ENCODE measurements at regions not wholly inside any gene's neighbourhood (a gene's known extent, or its start where the extent isn't known, plus 50 kb on each side); places are given as distances from the start of the nearest gene placed in this dataset.

DNA sequence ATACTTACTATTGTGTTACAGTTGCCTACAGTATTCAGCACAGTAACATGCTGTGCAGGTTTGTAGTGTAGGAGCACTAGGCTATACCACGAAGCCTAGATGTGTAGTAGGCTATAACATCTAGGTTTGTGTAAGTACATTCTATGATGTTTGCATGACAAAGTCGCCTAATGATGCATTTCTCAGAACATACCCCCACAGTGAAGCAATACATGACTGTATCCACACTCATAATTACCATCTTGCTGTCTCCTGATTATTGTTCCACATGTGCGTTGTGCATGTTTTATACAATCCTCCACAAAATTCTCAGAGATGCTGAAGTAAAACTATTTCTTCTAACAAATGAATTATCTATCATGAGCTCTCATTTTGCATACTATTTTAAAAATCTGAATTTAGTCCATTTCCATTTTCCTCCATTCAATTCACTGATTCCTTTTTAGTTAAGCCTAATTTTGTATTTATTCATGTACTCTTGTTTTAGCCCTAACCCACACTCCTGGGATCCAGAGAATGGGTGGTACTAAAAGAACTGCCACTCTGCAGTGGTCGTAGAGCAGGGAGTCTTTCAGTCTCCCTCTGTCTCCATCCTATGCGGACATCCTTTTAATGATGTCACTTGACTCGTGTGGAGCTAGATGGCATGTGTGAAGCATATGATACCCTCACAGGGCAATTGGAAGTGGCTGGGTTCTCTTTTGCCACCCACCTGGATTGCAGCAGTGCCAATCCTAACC lies 67.6 kb upstream of the CAV2 start:
- no peaks in the 10 kb centered on the region for H3K79me2 ChIP-seq (replicated peaks; ENCODE audit: insufficient read depth)
- H3K36me3 ChIP-seq (ENCODE audit: insufficient read depth) = no peaks in the 10 kb centered on the region
- H3K27me3 Mint-ChIP-seq (ENCODE audit: insufficient read depth, low read depth, poor library complexity) = peaks cover 2% of the 10 kb centered on the region
- H3K27ac ChIP-seq (ENCODE audit: low read depth) = no peak overlapping the region
- H3K27ac Mint-ChIP-seq = no peak overlapping the region
- DNase-seq (ENCODE audit: low spot score) (no peak), ATAC-seq (no peak)
- H3F3A ChIP-seq (replicated peaks; ENCODE audit: low read depth) = no peaks in the 10 kb centered on the region
- H3K4me2 ChIP-seq = no peak overlapping the region
- no peaks in the 10 kb centered on the region for H3K4me1 Mint-ChIP-seq
- TF ChIP-seq ZNF331 (CRISPR knock-in tag; IDR thresholded peaks at IDR 0.05; ENCODE audit: low read depth) = no peak
- no peak for TF ChIP-seq NANOG (IDR thresholded peaks at IDR 0.05; ENCODE audit: borderline replicate concordance)
- TF ChIP-seq, protein P1, sequence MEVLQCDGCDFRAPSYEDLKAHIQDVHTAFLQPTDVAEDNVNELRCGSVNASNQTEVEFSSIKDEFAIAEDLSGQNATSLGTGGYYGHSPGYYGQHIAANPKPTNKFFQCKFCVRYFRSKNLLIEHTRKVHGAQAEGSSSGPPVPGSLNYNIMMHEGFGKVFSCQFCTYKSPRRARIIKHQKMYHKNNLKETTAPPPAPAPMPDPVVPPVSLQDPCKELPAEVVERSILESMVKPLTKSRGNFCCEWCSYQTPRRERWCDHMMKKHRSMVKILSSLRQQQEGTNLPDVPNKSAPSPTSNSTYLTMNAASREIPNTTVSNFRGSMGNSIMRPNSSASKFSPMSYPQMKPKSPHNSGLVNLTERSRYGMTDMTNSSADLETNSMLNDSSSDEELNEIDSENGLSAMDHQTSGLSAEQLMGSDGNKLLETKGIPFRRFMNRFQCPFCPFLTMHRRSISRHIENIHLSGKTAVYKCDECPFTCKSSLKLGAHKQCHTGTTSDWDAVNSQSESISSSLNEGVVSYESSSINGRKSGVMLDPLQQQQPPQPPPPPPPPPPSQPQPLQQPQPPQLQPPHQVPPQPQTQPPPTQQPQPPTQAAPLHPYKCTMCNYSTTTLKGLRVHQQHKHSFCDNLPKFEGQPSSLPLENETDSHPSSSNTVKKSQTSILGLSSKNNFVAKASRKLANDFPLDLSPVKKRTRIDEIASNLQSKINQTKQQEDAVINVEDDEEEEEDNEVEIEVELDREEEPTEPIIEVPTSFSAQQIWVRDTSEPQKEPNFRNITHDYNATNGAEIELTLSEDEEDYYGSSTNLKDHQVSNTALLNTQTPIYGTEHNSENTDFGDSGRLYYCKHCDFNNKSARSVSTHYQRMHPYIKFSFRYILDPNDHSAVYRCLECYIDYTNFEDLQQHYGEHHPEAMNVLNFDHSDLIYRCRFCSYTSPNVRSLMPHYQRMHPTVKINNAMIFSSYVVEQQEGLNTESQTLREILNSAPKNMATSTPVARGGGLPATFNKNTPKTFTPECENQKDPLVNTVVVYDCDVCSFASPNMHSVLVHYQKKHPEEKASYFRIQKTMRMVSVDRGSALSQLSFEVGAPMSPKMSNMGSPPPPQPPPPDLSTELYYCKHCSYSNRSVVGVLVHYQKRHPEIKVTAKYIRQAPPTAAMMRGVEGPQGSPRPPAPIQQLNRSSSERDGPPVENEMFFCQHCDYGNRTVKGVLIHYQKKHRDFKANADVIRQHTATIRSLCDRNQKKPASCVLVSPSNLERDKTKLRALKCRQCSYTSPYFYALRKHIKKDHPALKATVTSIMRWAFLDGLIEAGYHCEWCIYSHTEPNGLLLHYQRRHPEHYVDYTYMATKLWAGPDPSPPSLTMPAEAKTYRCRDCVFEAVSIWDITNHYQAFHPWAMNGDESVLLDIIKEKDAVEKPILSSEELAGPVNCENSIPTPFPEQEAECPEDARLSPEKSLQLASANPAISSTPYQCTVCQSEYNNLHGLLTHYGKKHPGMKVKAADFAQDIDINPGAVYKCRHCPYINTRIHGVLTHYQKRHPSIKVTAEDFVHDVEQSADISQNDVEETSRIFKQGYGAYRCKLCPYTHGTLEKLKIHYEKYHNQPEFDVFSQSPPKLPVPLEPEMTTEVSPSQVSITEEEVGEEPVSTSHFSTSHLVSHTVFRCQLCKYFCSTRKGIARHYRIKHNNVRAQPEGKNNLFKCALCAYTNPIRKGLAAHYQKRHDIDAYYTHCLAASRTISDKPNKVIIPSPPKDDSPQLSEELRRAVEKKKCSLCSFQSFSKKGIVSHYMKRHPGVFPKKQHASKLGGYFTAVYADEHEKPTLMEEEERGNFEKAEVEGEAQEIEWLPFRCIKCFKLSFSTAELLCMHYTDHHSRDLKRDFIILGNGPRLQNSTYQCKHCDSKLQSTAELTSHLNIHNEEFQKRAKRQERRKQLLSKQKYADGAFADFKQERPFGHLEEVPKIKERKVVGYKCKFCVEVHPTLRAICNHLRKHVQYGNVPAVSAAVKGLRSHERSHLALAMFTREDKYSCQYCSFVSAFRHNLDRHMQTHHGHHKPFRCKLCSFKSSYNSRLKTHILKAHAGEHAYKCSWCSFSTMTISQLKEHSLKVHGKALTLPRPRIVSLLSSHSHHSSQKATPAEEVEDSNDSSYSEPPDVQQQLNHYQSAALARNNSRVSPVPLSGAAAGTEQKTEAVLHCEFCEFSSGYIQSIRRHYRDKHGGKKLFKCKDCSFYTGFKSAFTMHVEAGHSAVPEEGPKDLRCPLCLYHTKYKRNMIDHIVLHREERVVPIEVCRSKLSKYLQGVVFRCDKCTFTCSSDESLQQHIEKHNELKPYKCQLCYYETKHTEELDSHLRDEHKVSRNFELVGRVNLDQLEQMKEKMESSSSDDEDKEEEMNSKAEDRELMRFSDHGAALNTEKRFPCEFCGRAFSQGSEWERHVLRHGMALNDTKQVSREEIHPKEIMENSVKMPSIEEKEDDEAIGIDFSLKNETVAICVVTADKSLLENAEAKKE (CRISPR knock-in tag; IDR thresholded peaks at IDR 0.05) = no peak
- TF ChIP-seq, protein P2, sequence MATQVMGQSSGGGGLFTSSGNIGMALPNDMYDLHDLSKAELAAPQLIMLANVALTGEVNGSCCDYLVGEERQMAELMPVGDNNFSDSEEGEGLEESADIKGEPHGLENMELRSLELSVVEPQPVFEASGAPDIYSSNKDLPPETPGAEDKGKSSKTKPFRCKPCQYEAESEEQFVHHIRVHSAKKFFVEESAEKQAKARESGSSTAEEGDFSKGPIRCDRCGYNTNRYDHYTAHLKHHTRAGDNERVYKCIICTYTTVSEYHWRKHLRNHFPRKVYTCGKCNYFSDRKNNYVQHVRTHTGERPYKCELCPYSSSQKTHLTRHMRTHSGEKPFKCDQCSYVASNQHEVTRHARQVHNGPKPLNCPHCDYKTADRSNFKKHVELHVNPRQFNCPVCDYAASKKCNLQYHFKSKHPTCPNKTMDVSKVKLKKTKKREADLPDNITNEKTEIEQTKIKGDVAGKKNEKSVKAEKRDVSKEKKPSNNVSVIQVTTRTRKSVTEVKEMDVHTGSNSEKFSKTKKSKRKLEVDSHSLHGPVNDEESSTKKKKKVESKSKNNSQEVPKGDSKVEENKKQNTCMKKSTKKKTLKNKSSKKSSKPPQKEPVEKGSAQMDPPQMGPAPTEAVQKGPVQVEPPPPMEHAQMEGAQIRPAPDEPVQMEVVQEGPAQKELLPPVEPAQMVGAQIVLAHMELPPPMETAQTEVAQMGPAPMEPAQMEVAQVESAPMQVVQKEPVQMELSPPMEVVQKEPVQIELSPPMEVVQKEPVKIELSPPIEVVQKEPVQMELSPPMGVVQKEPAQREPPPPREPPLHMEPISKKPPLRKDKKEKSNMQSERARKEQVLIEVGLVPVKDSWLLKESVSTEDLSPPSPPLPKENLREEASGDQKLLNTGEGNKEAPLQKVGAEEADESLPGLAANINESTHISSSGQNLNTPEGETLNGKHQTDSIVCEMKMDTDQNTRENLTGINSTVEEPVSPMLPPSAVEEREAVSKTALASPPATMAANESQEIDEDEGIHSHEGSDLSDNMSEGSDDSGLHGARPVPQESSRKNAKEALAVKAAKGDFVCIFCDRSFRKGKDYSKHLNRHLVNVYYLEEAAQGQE (IDR thresholded peaks at IDR 0.05; ENCODE audit: unreplicated experiment) = no peak
- TF ChIP-seq EZH2phosphoT487 (IDR thresholded peaks at IDR 0.05; ENCODE audit: unreplicated experiment) = no peak
- no peak for TF ChIP-seq CREB1 (CRISPR knock-in tag; IDR thresholded peaks at IDR 0.05; ENCODE audit: low read depth)
- no peak for TF ChIP-seq EZH2 (IDR thresholded peaks at IDR 0.05; ENCODE audit: low read depth, unreplicated experiment)
- no peak for TF ChIP-seq ZNF114 (CRISPR knock-in tag; IDR thresholded peaks at IDR 0.05)
- no peak for TF ChIP-seq JUNB (IDR thresholded peaks at IDR 0.05; ENCODE audit: unreplicated experiment)
- no peak for TF ChIP-seq STAT1 (IDR thresholded peaks at IDR 0.05; ENCODE audit: unreplicated experiment)
- TF ChIP-seq, protein P3, sequence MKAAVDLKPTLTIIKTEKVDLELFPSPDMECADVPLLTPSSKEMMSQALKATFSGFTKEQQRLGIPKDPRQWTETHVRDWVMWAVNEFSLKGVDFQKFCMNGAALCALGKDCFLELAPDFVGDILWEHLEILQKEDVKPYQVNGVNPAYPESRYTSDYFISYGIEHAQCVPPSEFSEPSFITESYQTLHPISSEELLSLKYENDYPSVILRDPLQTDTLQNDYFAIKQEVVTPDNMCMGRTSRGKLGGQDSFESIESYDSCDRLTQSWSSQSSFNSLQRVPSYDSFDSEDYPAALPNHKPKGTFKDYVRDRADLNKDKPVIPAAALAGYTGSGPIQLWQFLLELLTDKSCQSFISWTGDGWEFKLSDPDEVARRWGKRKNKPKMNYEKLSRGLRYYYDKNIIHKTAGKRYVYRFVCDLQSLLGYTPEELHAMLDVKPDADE (IDR thresholded peaks at IDR 0.05) = no peak
- TF ChIP-seq, protein P4, sequence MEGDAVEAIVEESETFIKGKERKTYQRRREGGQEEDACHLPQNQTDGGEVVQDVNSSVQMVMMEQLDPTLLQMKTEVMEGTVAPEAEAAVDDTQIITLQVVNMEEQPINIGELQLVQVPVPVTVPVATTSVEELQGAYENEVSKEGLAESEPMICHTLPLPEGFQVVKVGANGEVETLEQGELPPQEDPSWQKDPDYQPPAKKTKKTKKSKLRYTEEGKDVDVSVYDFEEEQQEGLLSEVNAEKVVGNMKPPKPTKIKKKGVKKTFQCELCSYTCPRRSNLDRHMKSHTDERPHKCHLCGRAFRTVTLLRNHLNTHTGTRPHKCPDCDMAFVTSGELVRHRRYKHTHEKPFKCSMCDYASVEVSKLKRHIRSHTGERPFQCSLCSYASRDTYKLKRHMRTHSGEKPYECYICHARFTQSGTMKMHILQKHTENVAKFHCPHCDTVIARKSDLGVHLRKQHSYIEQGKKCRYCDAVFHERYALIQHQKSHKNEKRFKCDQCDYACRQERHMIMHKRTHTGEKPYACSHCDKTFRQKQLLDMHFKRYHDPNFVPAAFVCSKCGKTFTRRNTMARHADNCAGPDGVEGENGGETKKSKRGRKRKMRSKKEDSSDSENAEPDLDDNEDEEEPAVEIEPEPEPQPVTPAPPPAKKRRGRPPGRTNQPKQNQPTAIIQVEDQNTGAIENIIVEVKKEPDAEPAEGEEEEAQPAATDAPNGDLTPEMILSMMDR (conservative IDR thresholded peaks at IDR 0.05; ENCODE audit: low read depth in 2 of 2) = no peak
- TF ChIP-seq POLR2AphosphoS5 (IDR thresholded peaks at IDR 0.05; ENCODE audit: low read depth) = no peak
- no peaks in the 10 kb centered on the region for H3K4me1 ChIP-seq (ENCODE audit: insufficient read depth)
- no peaks in the 10 kb centered on the region for H3K27me3 ChIP-seq (ENCODE audit: insufficient read depth)
- no peaks in the 10 kb centered on the region for H4K20me1 ChIP-seq (replicated peaks; ENCODE audit: insufficient read depth)
- no peaks in the 10 kb centered on the region for H3K36me3 Mint-ChIP-seq (ENCODE audit: low read depth)
- no peaks in the 10 kb centered on the region for H3K9me3 Mint-ChIP-seq
- no peaks in the 10 kb centered on the region for H3K9me2 ChIP-seq (ENCODE audit: insufficient read depth)
- H2AFZ ChIP-seq = no peak overlapping the region
- no peak overlapping the region for H3K4me3 Mint-ChIP-seq
- H3K4me3 ChIP-seq = no peak overlapping the region

All from GM23338 (cell line).